K562 (cell line): ENCODE measurements at regions not wholly inside any gene's neighbourhood (a gene's known extent, or its start where the extent isn't known, plus 50 kb on each side); places are given as distances from the start of the nearest gene placed in this dataset.

ENCODE experiments used
- ATAC-seq: fragments of 200-7000 bp; cut with Tn5 transposase; 3 replicates; pipeline ENCODE4 v1.9.1; 2020; ENCODE audit warnings: moderate library complexity
- BruUV-seq: library from RNA; stranded (reverse); fragments of 400-500 nt; replicated peaks from 2 replicates; lab custom pipeline; 2021; lab: Mats Ljungman, UMichigan
- CTCF ChIA-PET: fragments of 300-600 bp; formaldehyde crosslinking; extraction: SDS; loops from one replicate; lab custom pipeline; 2021; ENCODE audit warnings: low intra/inter-chr PET ratio; lab: Yijun Ruan, JAX
- POLR2A ChIA-PET: fragments of 300-600, 350-650 bp; sonication (Branson Sonifier 250); formaldehyde crosslinking; extraction: SDS; loops from one replicate; lab custom pipeline; 2021; ENCODE audit warnings: antibody characterized with exemption, inconsistent platforms; lab: Yijun Ruan, JAX
- DNase-seq, 4 experiments: peaks; one replicate each; pipeline versions ENCODE4 v3.0.0 to v3.0.0-alpha.2; 2011 to 2018; ENCODE audit warnings: low spot score in 3 of 4, mixed read lengths in 3 of 4; ENCODE audit errors: extremely low read depth in 1 of 4
- FAIRE-seq: peaks from 2 replicates; lab custom pipeline; 2011; peaks lifted over from hg19 to GRCh38; lab: Jason Lieb, UNC
- H2AFZ ChIP-seq: 2 replicates; pipeline ENCODE4 v1.6.0; 2011; ENCODE audit warnings: low read depth, low read length, control low read depth, inconsistent platforms
- H3K27ac ChIP-seq: fragments of 200-600 bp; 3 replicates; pipeline ENCODE4 v1.8.0; 2011; ENCODE audit warnings: low read depth, mild to moderate bottlenecking, control low read depth, inconsistent platforms, low read length, moderate library complexity, mixed read lengths; ENCODE audit errors: extremely low read depth
- H3K27me3 ChIP-seq, 2 experiments: fragments of 300-600 bp in 1 of 2; 2 replicates in 1 of 2; 3 replicates in 1 of 2; pipeline versions ENCODE4 v1.6.0 to v1.8.0; 2011; ENCODE audit warnings: inconsistent platforms in 2 of 2, low read length in 2 of 2, mild to moderate bottlenecking in 1 of 2, mixed read lengths in 1 of 2, moderate library complexity in 1 of 2; ENCODE audit not compliant: control insufficient read depth in 2 of 2, insufficient read depth in 2 of 2
- H3K36me3 ChIP-seq: fragments of 300-600 bp; 3 replicates; pipeline ENCODE4 v1.8.0; 2011; ENCODE audit warnings: mild to moderate bottlenecking, low read length, inconsistent platforms; ENCODE audit not compliant: control insufficient read depth, insufficient read depth
- H3K4me1 ChIP-seq, 2 experiments: fragments of 200-600 bp in 1 of 2; replicated peaks in 1 of 2; 2 replicates in 1 of 2; 3 replicates in 1 of 2; pipeline versions ENCODE4 v1.5.1 to v1.8.0; 2011; ENCODE audit warnings: inconsistent platforms in 2 of 2, low read length in 2 of 2, mild to moderate bottlenecking in 1 of 2, mixed read lengths in 1 of 2, moderate library complexity in 1 of 2; ENCODE audit not compliant: control insufficient read depth in 2 of 2, insufficient read depth in 2 of 2
- H3K4me2 ChIP-seq: 2 replicates; pipeline ENCODE4 v1.6.1; 2011; ENCODE audit warnings: low read length, control low read depth, inconsistent platforms, mixed read lengths; ENCODE audit not compliant: insufficient read depth
- H3K4me3 ChIP-seq: fragments of 200-600 bp; sonication (generic), shearing (Covaris generic); 2 replicates; pipeline ENCODE4 v1.5.1; 2016; ENCODE audit warnings: control low read depth, inconsistent platforms
- H3K79me2 ChIP-seq: fragments of 200-600 bp; 3 replicates; pipeline ENCODE4 v1.8.0; 2011; ENCODE audit warnings: low read length, inconsistent platforms; ENCODE audit not compliant: control insufficient read depth, insufficient read depth
- H3K9ac ChIP-seq, 2 experiments: 2 replicates each; pipeline versions ENCODE4 v1.6.0 to v1.6.1; 2011; ENCODE audit warnings: low read depth in 2 of 2, low read length in 2 of 2, control low read depth in 1 of 2, inconsistent platforms in 1 of 2, mild to moderate bottlenecking in 1 of 2, mixed read lengths in 1 of 2; ENCODE audit not compliant: insufficient read depth in 1 of 2
- H3K9me1 ChIP-seq: one replicate; pipeline ENCODE4 v1.6.0; 2011; ENCODE audit warnings: inconsistent platforms, mild to moderate bottlenecking, low read length, moderate library complexity; ENCODE audit not compliant: control insufficient read depth, insufficient read depth
- H3K9me3 ChIP-seq: replicated peaks from 2 replicates; pipeline ENCODE4 v1.5.1; 2011; ENCODE audit warnings: low read depth, low read length, inconsistent platforms; ENCODE audit not compliant: control insufficient read depth, insufficient read depth
- H4K20me1 ChIP-seq: replicated peaks from 2 replicates; pipeline ENCODE4 v1.6.1; 2011; ENCODE audit warnings: low read length, inconsistent platforms, mixed read lengths; ENCODE audit not compliant: control insufficient read depth, insufficient read depth
- ARID2 ChIP-seq: fragments of 450-650 bp; IDR thresholded peaks from 2 replicates; pipeline ENCODE4 v1.6.1; 2017; ENCODE audit warnings: antibody characterized with exemption, mild to moderate bottlenecking
- CREM ChIP-seq: IDR thresholded peaks from 2 replicates; pipeline ENCODE4 v1.6.1; 2014; ENCODE audit warnings: antibody characterized with exemption, low read depth
- DEAF1 ChIP-seq: fragments of 450-650 bp; formaldehyde crosslinking; IDR thresholded peaks from 2 replicates; pipeline ENCODE4 v1.4.0; 2020; ENCODE audit warnings: mild to moderate bottlenecking, moderate library complexity
- ETV1 ChIP-seq: fragments of 450-650 bp; conservative IDR thresholded peaks from 2 replicates; pipeline ENCODE4 v1.6.1; 2016; ENCODE audit warnings: missing genetic modification characterization, control low read depth, low read depth, missing compliant biosample characterization
- FOXK2 ChIP-seq, 2 experiments: fragments of 450-650 bp; IDR thresholded peaks in 1 of 2; conservative IDR thresholded peaks in 1 of 2; 2 replicates each; pipeline ENCODE4 v1.6.1; 2016; ENCODE audit warnings: low read depth in 2 of 2, mild to moderate bottlenecking in 1 of 2
- GABPA ChIP-seq: fragments of 200-800 bp; sonication (Bioruptor generic); conservative IDR thresholded peaks from 2 replicates; pipeline ENCODE4 v1.6.1; 2016; ENCODE audit warnings: low read depth, missing genetic modification characterization, missing compliant biosample characterization
- RAD21 ChIP-seq, 2 experiments: fragments of 250-450 bp in 1 of 2; fragments of 450-650 bp in 1 of 2; sonication (Bioruptor Pico) in 1 of 2; formaldehyde crosslinking in 1 of 2; IDR thresholded peaks in 1 of 2; conservative IDR thresholded peaks in 1 of 2; 2 replicates each; pipeline versions ENCODE4 v1.4.0 to v1.8.0; 2020 to 2022; ENCODE audit warnings: mild to moderate bottlenecking in 2 of 2, moderate library complexity in 1 of 2
- SMC3 ChIP-seq: conservative IDR thresholded peaks from 2 replicates; pipeline ENCODE4 v1.6.1; 2011; ENCODE audit warnings: low read depth, low read length, improper control_type of control experiment; ENCODE audit not compliant: insufficient read depth
- WGBS: fragments of 100-300 bp; shearing (Covaris generic); methylation state at CpG from one replicate; pipeline ENCODE4 v1.1.6; 2016; ENCODE audit warnings: low coverage, mixed read lengths; ENCODE audit not compliant: insufficient coverage; ENCODE audit errors: missing lambda C conversion rate; 5-methylcytosine and 5-hydroxymethylcytosine counted together
- in situ Hi-C: fragments of 300-500 bp; cut with MboI; formaldehyde crosslinking; loops from 4 replicates; pipeline ENCODE4 v1.15.0; 2018; ENCODE audit warnings: inconsistent platforms, mixed read lengths
- intact Hi-C: fragments of 100-400 bp; cut with micrococcal nuclease; formaldehyde crosslinking; loops from 2 replicates; pipeline ENCODE4 v1.14.2; 2022
- TF ChIP-seq, protein P1 (sequence below): fragments of 450-650 bp; formaldehyde crosslinking; IDR thresholded peaks from 2 replicates; pipeline ENCODE4 v1.4.0; 2020; ENCODE audit warnings: mild to moderate bottlenecking, moderate library complexity
- TF ChIP-seq, protein P2 (sequence below), 2 experiments: fragments of 450-650 bp; formaldehyde crosslinking in 1 of 2; IDR thresholded peaks; 2 replicates each; pipeline versions ENCODE4 v1.4.0 to v1.6.1; 2014 to 2020; ENCODE audit warnings: mild to moderate bottlenecking in 2 of 2, borderline replicate concordance in 1 of 2, low read depth in 1 of 2

GRCh38 chr15:92521624-92522008 is 127.9 kb downstream of the ST8SIA2 start:
- no peak overlapping the region for H2AFZ ChIP-seq
- in situ Hi-C loops, result no loop called here
- 1% methylated on average over 7 of the region's 7 CpGs for WGBS
- TF ChIP-seq CREM (0 out of 2 replicates have a peak, but pooled peaks have one; percentile 8), GABPA (0 out of 2 replicates have a peak, but pooled peaks have one; percentile 17), ETV1 (tag) (peak; percentile 38; the same call in 1 of the 2 replicates), ARID2 (peak; percentile 72; the same call in 1 of the 2 replicates), DEAF1 (CRISPR knock-in tag) (peak; percentile 47; the same call in 1 of the 2 replicates), RAD21 (CRISPR knock-in tag; conservative IDR thresholded peaks at IDR 0.05 in 1 of 2, IDR thresholded peaks at IDR 0.05 in 1 of 2) (peak; percentile 69 to 75), FOXK2 (conservative IDR thresholded peaks at IDR 0.05 in 1 of 2, IDR thresholded peaks at IDR 0.05 in 1 of 2; ENCODE audit: low read depth in 2 of 2) (peak; percentile 18 to 53; a peak in 1 of 4 replicates), SMC3 (peak; percentile 78)
- TF ChIP-seq, protein P1, sequence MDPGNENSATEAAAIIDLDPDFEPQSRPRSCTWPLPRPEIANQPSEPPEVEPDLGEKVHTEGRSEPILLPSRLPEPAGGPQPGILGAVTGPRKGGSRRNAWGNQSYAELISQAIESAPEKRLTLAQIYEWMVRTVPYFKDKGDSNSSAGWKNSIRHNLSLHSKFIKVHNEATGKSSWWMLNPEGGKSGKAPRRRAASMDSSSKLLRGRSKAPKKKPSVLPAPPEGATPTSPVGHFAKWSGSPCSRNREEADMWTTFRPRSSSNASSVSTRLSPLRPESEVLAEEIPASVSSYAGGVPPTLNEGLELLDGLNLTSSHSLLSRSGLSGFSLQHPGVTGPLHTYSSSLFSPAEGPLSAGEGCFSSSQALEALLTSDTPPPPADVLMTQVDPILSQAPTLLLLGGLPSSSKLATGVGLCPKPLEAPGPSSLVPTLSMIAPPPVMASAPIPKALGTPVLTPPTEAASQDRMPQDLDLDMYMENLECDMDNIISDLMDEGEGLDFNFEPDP (CRISPR knock-in tag), result no peak
- TF ChIP-seq, protein P2, sequence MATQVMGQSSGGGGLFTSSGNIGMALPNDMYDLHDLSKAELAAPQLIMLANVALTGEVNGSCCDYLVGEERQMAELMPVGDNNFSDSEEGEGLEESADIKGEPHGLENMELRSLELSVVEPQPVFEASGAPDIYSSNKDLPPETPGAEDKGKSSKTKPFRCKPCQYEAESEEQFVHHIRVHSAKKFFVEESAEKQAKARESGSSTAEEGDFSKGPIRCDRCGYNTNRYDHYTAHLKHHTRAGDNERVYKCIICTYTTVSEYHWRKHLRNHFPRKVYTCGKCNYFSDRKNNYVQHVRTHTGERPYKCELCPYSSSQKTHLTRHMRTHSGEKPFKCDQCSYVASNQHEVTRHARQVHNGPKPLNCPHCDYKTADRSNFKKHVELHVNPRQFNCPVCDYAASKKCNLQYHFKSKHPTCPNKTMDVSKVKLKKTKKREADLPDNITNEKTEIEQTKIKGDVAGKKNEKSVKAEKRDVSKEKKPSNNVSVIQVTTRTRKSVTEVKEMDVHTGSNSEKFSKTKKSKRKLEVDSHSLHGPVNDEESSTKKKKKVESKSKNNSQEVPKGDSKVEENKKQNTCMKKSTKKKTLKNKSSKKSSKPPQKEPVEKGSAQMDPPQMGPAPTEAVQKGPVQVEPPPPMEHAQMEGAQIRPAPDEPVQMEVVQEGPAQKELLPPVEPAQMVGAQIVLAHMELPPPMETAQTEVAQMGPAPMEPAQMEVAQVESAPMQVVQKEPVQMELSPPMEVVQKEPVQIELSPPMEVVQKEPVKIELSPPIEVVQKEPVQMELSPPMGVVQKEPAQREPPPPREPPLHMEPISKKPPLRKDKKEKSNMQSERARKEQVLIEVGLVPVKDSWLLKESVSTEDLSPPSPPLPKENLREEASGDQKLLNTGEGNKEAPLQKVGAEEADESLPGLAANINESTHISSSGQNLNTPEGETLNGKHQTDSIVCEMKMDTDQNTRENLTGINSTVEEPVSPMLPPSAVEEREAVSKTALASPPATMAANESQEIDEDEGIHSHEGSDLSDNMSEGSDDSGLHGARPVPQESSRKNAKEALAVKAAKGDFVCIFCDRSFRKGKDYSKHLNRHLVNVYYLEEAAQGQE (IDR thresholded peaks at IDR 0.05; ENCODE audit: borderline replicate concordance), result peak; percentile 81
- TF ChIP-seq, protein P2 (CRISPR knock-in tag; IDR thresholded peaks at IDR 0.05; ENCODE audit: low read depth), result no peak

More at GRCh38 chr15:92521624-92522008, 127.9 kb downstream of the ST8SIA2 start:
- Histone ChIP-seq H3K4me1 (no peaks in the 10 kb centered on the region), H3K27me3 (peaks cover 0 to 12% of the 10 kb centered on the region in 2 experiments; a peak in 2 of 5 replicates), H3K4me3 (no peak overlapping the region), H3K9ac (no peak overlapping the region), H3K4me2 (no peak overlapping the region), H3K9me3 (no peaks in the 10 kb centered on the region), H3K36me3 (no peaks in the 10 kb centered on the region), H3K79me2 (no peaks in the 10 kb centered on the region), H4K20me1 (no peaks in the 10 kb centered on the region; the same call in 1 of the 2 replicates), H3K27ac (no peak overlapping the region), H3K9me1 (no peaks in the 10 kb centered on the region)
- CTCF ChIA-PET, result interaction anchor here (0.5 to 1.5 kb wide), 4 partner anchors 146 to 813 kb away, joined by 3 to 13 read pairs (median 4); no protein-coding TSS in a partner anchor
- DNase-seq (peak; percentile 44 to 58 (median 54)), FAIRE-seq (peak; percentile 87), ATAC-seq (peak; percentile 95)
- POLR2A ChIA-PET, result interaction anchor here (0.9 to 1.0 kb wide), 3 partner anchors 9 to 215 kb away, joined by 3 read pairs; no protein-coding TSS in a partner anchor
- no TSS peak for BruUV-seq
- intact Hi-C loops, result loop anchor here (1.0 to 10.0 kb wide), 3 partner anchors 162 to 427 kb away; no protein-coding TSS in a partner anchor
